ENCODE measurements at regions not wholly inside any gene's neighbourhood (a gene's known extent, or its start where the extent isn't known, plus 50 kb on each side); places are given as distances from the start of the nearest gene placed in this dataset.
"Not testable (repeated sequence)": the region's sequence is repeated elsewhere in the genome, so short reads cannot be mapped to it uniquely, and the experiment has no call there.

- in situ Hi-C loops (cut with HindIII; ENCODE audit: low pct_unique_long_range_greater_than_20kb, low sequenced_read_pairs), result no loop called here
- DNase-seq (ENCODE audit: low read depth, low spot score), result no peak
Observed at GRCh38 chr6:67200626-67201403, 1434.3 kb upstream of the ADGRB3 start.

- in situ Hi-C loops (cut with HindIII; ENCODE audit: low pct_unique_long_range_greater_than_20kb, low sequenced_read_pairs), result no loop called here
- DNase-seq (ENCODE audit: low read depth, low spot score), result no peak
Observed at GRCh38 chr6:67199425-67199824, 1435.7 kb upstream of the ADGRB3 start.

GRCh38 chr6:67190733-67191132 lies 1444.3 kb upstream of the ADGRB3 start:
- in situ Hi-C loops (cut with HindIII; ENCODE audit: low pct_unique_long_range_greater_than_20kb, low sequenced_read_pairs), result no loop called here
- no peak for DNase-seq (ENCODE audit: low read depth, low spot score)

GRCh38 chr6:67184405-67184804 lies 1450.7 kb upstream of the ADGRB3 start:
- in situ Hi-C loops (cut with HindIII; ENCODE audit: low pct_unique_long_range_greater_than_20kb, low sequenced_read_pairs), result no loop called here
- no peak for DNase-seq (ENCODE audit: low read depth, low spot score)

- DNase-seq (ENCODE audit: low read depth, low spot score), result no peak
- in situ Hi-C loops (cut with HindIII; ENCODE audit: low pct_unique_long_range_greater_than_20kb, low sequenced_read_pairs), result no loop called here
Observed at GRCh38 chr6:67175101-67175500, 1460.0 kb upstream of the ADGRB3 start.

GRCh38 chr6:67165606-67166005 lies 1458.6 kb upstream of the EYS start:
- no peak for DNase-seq (ENCODE audit: low read depth, low spot score)
- in situ Hi-C loops (cut with HindIII; ENCODE audit: low pct_unique_long_range_greater_than_20kb, low sequenced_read_pairs), result no loop called here

- in situ Hi-C loops (cut with HindIII; ENCODE audit: low pct_unique_long_range_greater_than_20kb, low sequenced_read_pairs), result no loop called here
- no peak for DNase-seq (ENCODE audit: low read depth, low spot score)
Observed at GRCh38 chr6:67160820-67161219, 1453.8 kb upstream of the EYS start.

- in situ Hi-C loops (cut with HindIII; ENCODE audit: low pct_unique_long_range_greater_than_20kb, low sequenced_read_pairs), result no loop called here
- no peak for DNase-seq (ENCODE audit: low read depth, low spot score)
Observed at GRCh38 chr6:67141005-67141404, 1434.0 kb upstream of the EYS start.

- DNase-seq (ENCODE audit: low read depth, low spot score), result no peak
Observed at GRCh38 chr6:67133973-67134372, 1426.9 kb upstream of the EYS start.

GRCh38 chr6:67131827-67132226 lies 1424.8 kb upstream of the EYS start:
- in situ Hi-C loops (cut with HindIII; ENCODE audit: low pct_unique_long_range_greater_than_20kb, low sequenced_read_pairs), result no loop called here
- no peak for DNase-seq (ENCODE audit: low read depth, low spot score)

More at GRCh38 chr6:67133973-67134372, 1426.9 kb upstream of the EYS start:
- in situ Hi-C loops (cut with HindIII; ENCODE audit: low pct_unique_long_range_greater_than_20kb, low sequenced_read_pairs), result no loop called here

- in situ Hi-C loops (cut with HindIII; ENCODE audit: low pct_unique_long_range_greater_than_20kb, low sequenced_read_pairs), result no loop called here
- no peak for DNase-seq (ENCODE audit: low read depth, low spot score)
Observed at GRCh38 chr6:67129780-67130179, 1422.8 kb upstream of the EYS start.

- no peak for DNase-seq (ENCODE audit: low read depth, low spot score)
- in situ Hi-C loops (cut with HindIII; ENCODE audit: low pct_unique_long_range_greater_than_20kb, low sequenced_read_pairs), result no loop called here
Observed at GRCh38 chr6:67127041-67127440, 1420.0 kb upstream of the EYS start.

GRCh38 chr6:67121115-67121514 lies 1414.1 kb upstream of the EYS start:
- DNase-seq (ENCODE audit: low read depth, low spot score), result no peak
- in situ Hi-C loops (cut with HindIII; ENCODE audit: low pct_unique_long_range_greater_than_20kb, low sequenced_read_pairs), result no loop called here

GRCh38 chr6:67112120-67112519 lies 1405.1 kb upstream of the EYS start:
- in situ Hi-C loops (cut with HindIII; ENCODE audit: low pct_unique_long_range_greater_than_20kb, low sequenced_read_pairs), result no loop called here
- peak; percentile 4 for DNase-seq (ENCODE audit: low read depth, low spot score)

GRCh38 chr6:67102743-67103142 lies 1395.7 kb upstream of the EYS start:
- in situ Hi-C loops (cut with HindIII; ENCODE audit: low pct_unique_long_range_greater_than_20kb, low sequenced_read_pairs), result no loop called here
- DNase-seq (ENCODE audit: low read depth, low spot score), result no peak

- in situ Hi-C loops (cut with HindIII; ENCODE audit: low pct_unique_long_range_greater_than_20kb, low sequenced_read_pairs); DNase-seq (ENCODE audit: low read depth, low spot score): not testable (repeated sequence)
Observed at GRCh38 chr6:67095618-67096226, 1388.7 kb upstream of the EYS start.

- in situ Hi-C loops (cut with HindIII; ENCODE audit: low pct_unique_long_range_greater_than_20kb, low sequenced_read_pairs), result no loop called here
Observed at GRCh38 chr6:67094431-67094946, 1387.5 kb upstream of the EYS start.

GRCh38 chr6:67073938-67074337 lies 1366.9 kb upstream of the EYS start:
- no peak for DNase-seq (ENCODE audit: low read depth, low spot score)
- in situ Hi-C loops (cut with HindIII; ENCODE audit: low pct_unique_long_range_greater_than_20kb, low sequenced_read_pairs), result no loop called here

More at GRCh38 chr6:67094431-67094946, 1387.5 kb upstream of the EYS start:
- DNase-seq (ENCODE audit: low read depth, low spot score), result no peak

- DNase-seq (ENCODE audit: low read depth, low spot score), result no peak
- in situ Hi-C loops (cut with HindIII; ENCODE audit: low pct_unique_long_range_greater_than_20kb, low sequenced_read_pairs), result no loop called here
Observed at GRCh38 chr6:67068781-67069180, 1361.8 kb upstream of the EYS start.

Data from SK-MEL-5 (cell line).